SJCRH30 (cell line): ENCODE measurements at regions not wholly inside any gene's neighbourhood (a gene's known extent, or its start where the extent isn't known, plus 50 kb on each side); places are given as distances from the start of the nearest gene placed in this dataset.

Experiments
- DNase-seq, 2 experiments: peaks; one replicate each; pipeline ENCODE4 v3.0.0-alpha.2; 2015 to 2020
- H3K27ac ChIP-seq: fragments of 250-450 bp; sonication (Bioruptor Pico); 2 replicates; pipeline ENCODE4 v1.5.1; 2020; ENCODE audit warnings: mild to moderate bottlenecking, moderate library complexity
- H3K27me3 ChIP-seq: fragments of 250-450 bp; sonication (Bioruptor Pico); 2 replicates; pipeline ENCODE4 v1.5.1; 2020; ENCODE audit warnings: mild to moderate bottlenecking, moderate library complexity
- H3K36me3 ChIP-seq: fragments of 250-450 bp; sonication (Bioruptor Pico); 2 replicates; pipeline ENCODE4 v1.5.1; 2020; ENCODE audit warnings: mild to moderate bottlenecking, moderate library complexity
- H3K4me1 ChIP-seq: fragments of 250-450 bp; sonication (Bioruptor Pico); 2 replicates; pipeline ENCODE4 v1.5.1; 2020; ENCODE audit warnings: mild to moderate bottlenecking, moderate library complexity
- H3K4me3 ChIP-seq: fragments of 250-450 bp; sonication (Bioruptor Pico); 2 replicates; pipeline ENCODE4 v1.5.1; 2020; ENCODE audit warnings: mild to moderate bottlenecking, moderate library complexity
- H3K9me3 ChIP-seq: fragments of 250-450 bp; sonication (Bioruptor Pico); replicated peaks from 2 replicates; pipeline ENCODE4 v1.5.1; 2020; ENCODE audit warnings: mild to moderate bottlenecking, moderate library complexity

DNA sequence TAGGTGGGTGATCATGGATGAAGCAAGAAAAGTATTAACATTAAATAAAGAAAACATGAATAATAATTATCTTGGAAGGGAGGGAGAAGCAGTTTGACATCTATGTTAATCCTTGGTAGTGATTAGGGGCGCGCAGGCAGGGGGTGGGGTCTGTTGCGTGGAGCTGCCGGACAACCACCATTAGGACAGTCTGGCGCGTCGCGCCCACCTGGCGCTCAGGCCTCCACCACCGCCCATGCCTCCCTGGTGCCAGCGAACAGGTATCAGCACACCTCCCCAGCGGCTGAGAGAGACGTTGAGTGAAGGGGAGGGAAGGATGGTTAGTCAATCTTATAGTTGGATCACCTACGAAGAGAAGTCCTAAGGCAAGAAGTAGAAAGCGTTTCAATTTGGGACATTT is 94.2 kb upstream of the CDK1 start:
- Histone ChIP-seq H3K27ac (no peak overlapping the region), H3K4me1 (no peaks in the 10 kb centered on the region)

DNA sequence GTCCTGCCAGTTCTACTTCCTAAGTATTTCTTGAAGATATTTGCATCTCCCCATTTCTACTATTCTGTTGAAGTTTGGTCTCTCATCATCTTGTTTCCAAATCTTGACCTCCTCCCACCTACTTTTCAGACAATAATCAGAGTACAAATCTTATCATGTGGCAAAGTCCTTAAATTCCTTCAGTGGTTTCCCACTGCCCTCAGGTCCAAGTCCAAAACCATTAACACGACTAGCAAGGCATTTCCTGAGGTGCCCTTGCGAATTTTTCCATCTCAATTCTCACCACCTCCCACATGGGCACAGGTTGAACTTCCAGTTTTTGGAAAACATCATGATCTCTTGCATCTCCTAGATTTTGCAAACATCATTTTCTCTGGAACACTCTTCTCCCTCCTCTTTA is 97.2 kb upstream of the CDK1 start:
- Histone ChIP-seq H3K27ac (no peak overlapping the region), H3K27me3 (no peaks in the 10 kb centered on the region), H3K4me3 (no peak overlapping the region), H3K36me3 (no peaks in the 10 kb centered on the region), H3K9me3 (no peaks in the 10 kb centered on the region), H3K4me1 (no peaks in the 10 kb centered on the region)
- DNase-seq, result no peak

More for the DNA sequence above, 94.2 kb upstream of the CDK1 start:
- DNase-seq, result no peak
- Histone ChIP-seq H3K27me3 (no peaks in the 10 kb centered on the region), H3K36me3 (no peaks in the 10 kb centered on the region), H3K9me3 (no peaks in the 10 kb centered on the region), H3K4me3 (no peak overlapping the region)

GRCh38 chr10:60679388-60679990 is 98.8 kb upstream of the CDK1 start:
- H3K9me3 ChIP-seq, result no peaks in the 10 kb centered on the region
- no peaks in the 10 kb centered on the region for H3K4me1 ChIP-seq
- H3K36me3 ChIP-seq, result no peaks in the 10 kb centered on the region
- no peak overlapping the region for H3K27ac ChIP-seq
- no peaks in the 10 kb centered on the region for H3K27me3 ChIP-seq
- H3K4me3 ChIP-seq, result no peak overlapping the region
- no peak for DNase-seq

DNA sequence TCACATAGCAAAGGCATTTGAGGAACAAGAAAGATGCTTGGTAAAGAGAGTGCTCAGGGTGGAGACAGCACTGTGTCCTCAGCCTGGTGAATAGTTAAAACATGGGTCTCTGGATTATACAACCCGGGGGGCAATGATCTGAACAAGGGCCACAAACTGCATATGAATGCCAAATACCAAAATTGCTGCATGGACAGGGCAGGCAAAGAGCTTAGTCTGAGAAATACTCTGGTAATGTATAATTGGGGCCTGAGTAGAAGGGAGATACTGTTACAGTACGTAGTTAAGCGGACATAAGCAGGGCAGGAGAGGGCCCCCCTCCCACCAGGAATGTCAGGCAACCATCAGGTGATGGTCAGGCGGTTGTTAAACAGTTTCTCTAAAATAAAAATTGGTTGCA is 99.3 kb upstream of the CDK1 start:
- no peaks in the 10 kb centered on the region for H3K9me3 ChIP-seq
- no peaks in the 10 kb centered on the region for H3K4me1 ChIP-seq
- H3K36me3 ChIP-seq, result no peaks in the 10 kb centered on the region
- no peak for DNase-seq
- no peak overlapping the region for H3K27ac ChIP-seq
- no peak overlapping the region for H3K4me3 ChIP-seq
- H3K27me3 ChIP-seq, result no peaks in the 10 kb centered on the region

DNA sequence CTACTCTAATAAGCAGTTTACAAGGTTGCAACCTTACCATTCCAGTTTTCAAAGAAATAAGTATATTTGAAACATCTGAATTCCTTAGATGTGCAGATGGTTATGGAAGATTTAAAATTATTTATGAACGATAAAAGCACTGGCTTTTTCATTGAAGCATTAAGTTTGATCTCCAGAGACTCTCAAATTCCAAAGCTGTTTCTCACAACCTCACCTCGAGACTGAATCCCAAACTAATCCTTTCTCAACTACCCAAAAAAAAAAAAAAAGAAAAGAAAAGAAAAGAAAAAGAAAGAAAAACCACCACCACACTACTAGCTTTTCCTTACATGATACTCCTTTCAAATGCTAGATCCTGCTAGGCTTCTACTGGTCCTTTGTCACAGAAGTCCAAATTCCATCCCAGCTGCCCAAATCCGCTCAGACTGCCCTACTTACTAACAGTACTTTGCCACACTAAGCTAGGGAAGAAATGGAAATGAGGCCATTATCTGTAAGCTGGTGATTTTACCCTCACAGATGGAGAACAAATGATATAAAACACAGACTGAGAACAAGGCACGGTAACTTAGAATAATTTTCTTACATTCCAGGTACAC is 100.6 kb upstream of the CDK1 start:
- Histone ChIP-seq H3K27me3 (no peaks in the 10 kb centered on the region), H3K27ac (no peak overlapping the region), H3K4me1 (no peaks in the 10 kb centered on the region), H3K36me3 (no peaks in the 10 kb centered on the region), H3K4me3 (no peak overlapping the region), H3K9me3 (no peaks in the 10 kb centered on the region)
- DNase-seq, result no peak

- H3K36me3 ChIP-seq, result no peaks in the 10 kb centered on the region
- no peaks in the 10 kb centered on the region for H3K9me3 ChIP-seq
- H3K27me3 ChIP-seq, result no peaks in the 10 kb centered on the region
- H3K4me3 ChIP-seq, result no peak overlapping the region
- no peak overlapping the region for H3K27ac ChIP-seq
- no peak for DNase-seq
- H3K4me1 ChIP-seq, result no peaks in the 10 kb centered on the region
Observed at GRCh38 chr10:60675236-60675635, 103.0 kb upstream of the CDK1 start.

GRCh38 chr10:60669501-60669900 is 108.8 kb upstream of the CDK1 start:
- no peaks in the 10 kb centered on the region for H3K4me1 ChIP-seq
- no peak for DNase-seq
- no peak overlapping the region for H3K27ac ChIP-seq
- H3K4me3 ChIP-seq, result no peak overlapping the region
- H3K27me3 ChIP-seq, result no peaks in the 10 kb centered on the region
- H3K9me3 ChIP-seq, result no peaks in the 10 kb centered on the region
- H3K36me3 ChIP-seq, result no peaks in the 10 kb centered on the region

DNA sequence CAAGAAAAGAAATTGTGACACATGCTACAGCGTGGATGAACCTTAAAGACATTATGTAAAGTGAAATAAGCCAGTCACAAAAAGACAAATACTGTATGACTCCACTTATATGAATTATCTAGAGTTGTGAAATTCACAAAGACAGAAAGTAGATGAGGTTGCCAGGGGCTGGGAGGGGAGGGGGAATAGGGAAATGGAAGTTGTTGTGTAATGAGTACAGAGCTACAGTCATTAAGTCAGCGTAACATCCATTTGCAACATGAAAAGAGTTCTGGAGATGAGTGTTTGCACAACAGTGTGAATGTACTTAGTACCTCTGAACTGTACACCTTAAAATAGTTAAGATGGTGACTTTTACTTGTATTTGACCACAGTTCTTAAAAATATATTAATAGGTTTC is 112.1 kb upstream of the CDK1 start:
- peaks cover 7% of the 10 kb centered on the region; the same call in 1 of the 2 replicates for H3K4me1 ChIP-seq
- no peaks in the 10 kb centered on the region for H3K9me3 ChIP-seq
- H3K27me3 ChIP-seq, result no peaks in the 10 kb centered on the region
- H3K36me3 ChIP-seq, result no peaks in the 10 kb centered on the region
- DNase-seq, result no peak
- H3K27ac ChIP-seq, result no peak overlapping the region
- H3K4me3 ChIP-seq, result no peak overlapping the region

DNA sequence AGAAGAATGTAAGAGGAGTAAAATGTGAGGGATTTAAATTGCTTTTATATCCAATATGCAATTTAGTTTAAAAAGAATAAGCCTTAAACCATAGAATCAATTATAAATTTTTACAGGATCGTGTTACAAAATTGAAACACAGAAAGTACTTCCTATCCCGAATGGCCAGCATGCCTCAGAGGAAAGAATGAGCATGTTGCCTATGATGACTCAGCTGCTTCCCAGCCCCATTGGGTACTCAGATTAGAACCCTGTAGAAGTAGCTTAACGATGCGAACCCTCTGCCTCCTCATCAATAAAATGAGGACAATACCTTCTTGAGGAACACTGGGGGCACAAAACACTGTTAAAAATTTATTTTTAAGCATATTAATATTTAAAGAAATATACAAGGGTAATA is 113.4 kb upstream of the CDK1 start:
- Histone ChIP-seq H3K4me3 (no peak overlapping the region), H3K36me3 (no peaks in the 10 kb centered on the region), H3K4me1 (peaks cover 7% of the 10 kb centered on the region; the same call in 1 of the 2 replicates), H3K27me3 (no peaks in the 10 kb centered on the region), H3K9me3 (no peaks in the 10 kb centered on the region), H3K27ac (no peak overlapping the region)
- no peak for DNase-seq

DNA sequence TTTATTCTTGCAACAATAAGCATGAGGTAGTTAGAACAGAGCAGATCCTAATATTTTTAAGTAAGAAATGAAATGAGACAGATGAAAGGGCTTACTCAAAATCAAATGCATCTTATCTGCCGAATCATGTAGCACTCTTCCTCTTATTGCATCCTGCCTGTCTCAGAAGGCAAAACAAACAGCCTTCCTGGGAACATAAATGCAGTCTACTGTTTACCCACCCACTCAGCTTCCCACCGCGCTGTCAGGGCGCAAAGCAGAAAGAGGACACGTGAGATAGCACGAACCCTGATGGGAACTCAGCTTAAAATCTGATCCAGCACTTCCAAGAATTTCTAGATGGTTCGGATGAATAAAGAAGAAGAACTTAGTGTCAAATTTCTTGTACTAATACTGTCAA is 114.4 kb upstream of the CDK1 start:
- no peaks in the 10 kb centered on the region for H3K36me3 ChIP-seq
- peaks cover 7% of the 10 kb centered on the region; the same call in 1 of the 2 replicates for H3K4me1 ChIP-seq
- H3K4me3 ChIP-seq, result no peak overlapping the region
- no peak for DNase-seq
- no peaks in the 10 kb centered on the region for H3K9me3 ChIP-seq
- no peaks in the 10 kb centered on the region for H3K27me3 ChIP-seq
- H3K27ac ChIP-seq, result no peak overlapping the region

GRCh38 chr10:60662917-60663614 is 115.2 kb upstream of the CDK1 start:
- H3K27me3 ChIP-seq, result no peaks in the 10 kb centered on the region
- no peaks in the 10 kb centered on the region for H3K9me3 ChIP-seq
- H3K4me1 ChIP-seq, result peaks cover 7% of the 10 kb centered on the region; the same call in 1 of the 2 replicates
- H3K4me3 ChIP-seq, result no peak overlapping the region
- H3K27ac ChIP-seq, result no peak overlapping the region
- no peak for DNase-seq
- no peaks in the 10 kb centered on the region for H3K36me3 ChIP-seq

DNA sequence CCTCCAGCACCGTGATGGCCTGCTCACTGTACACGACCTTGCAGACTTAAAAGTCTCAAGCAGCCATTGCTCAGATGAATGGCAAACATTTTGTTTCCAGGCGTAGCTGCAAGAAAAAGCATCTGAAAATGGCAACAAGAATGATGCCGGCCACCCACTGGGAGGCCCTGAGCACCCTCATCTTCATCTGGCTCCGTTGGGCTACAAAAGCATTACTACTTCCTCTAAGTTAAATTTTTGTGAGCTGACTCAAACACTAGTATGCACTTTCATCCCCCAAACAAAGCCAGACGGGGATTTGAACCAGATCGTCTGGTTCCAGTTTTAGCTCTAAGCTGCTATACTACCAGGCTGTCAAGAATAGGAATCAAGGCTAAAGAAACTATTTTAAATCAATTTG is 116.6 kb upstream of the CDK1 start:
- H3K27me3 ChIP-seq, result no peaks in the 10 kb centered on the region
- no peaks in the 10 kb centered on the region for H3K36me3 ChIP-seq
- H3K9me3 ChIP-seq, result no peaks in the 10 kb centered on the region
- H3K27ac ChIP-seq, result no peak overlapping the region
- DNase-seq, result peak in 1 of 2 experiments; percentile 6
- peaks cover 7% of the 10 kb centered on the region; the same call in 1 of the 2 replicates for H3K4me1 ChIP-seq
- H3K4me3 ChIP-seq, result no peak overlapping the region

DNA sequence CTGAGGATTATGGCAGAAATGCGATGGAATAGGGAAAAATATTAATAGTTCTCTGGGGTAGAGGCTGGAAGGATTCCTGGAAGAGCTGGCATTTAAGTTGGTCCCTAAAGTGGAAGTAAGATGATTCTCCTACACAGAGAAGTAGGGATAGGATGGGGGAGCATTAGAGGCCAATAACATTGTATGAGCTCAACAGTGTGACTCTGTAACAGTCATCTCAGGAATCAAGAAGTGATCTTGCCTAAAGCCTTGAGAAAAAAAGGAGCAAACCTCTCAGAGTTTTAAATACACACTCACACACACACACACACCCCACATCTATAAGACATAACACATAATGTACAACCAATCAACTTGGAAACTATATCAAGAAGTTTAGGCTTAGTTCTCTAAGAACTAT is 117.7 kb upstream of the CDK1 start:
- H3K4me1 ChIP-seq, result peaks cover 7% of the 10 kb centered on the region; the same call in 1 of the 2 replicates
- no peaks in the 10 kb centered on the region for H3K36me3 ChIP-seq
- no peak overlapping the region for H3K27ac ChIP-seq
- H3K27me3 ChIP-seq, result no peaks in the 10 kb centered on the region
- H3K4me3 ChIP-seq, result no peak overlapping the region
- no peak for DNase-seq
- no peaks in the 10 kb centered on the region for H3K9me3 ChIP-seq

GRCh38 chr10:60654813-60655464 is 123.3 kb upstream of the CDK1 start:
- no peak for DNase-seq
- Histone ChIP-seq H3K4me3 (no peak overlapping the region), H3K4me1 (no peaks in the 10 kb centered on the region), H3K27ac (no peak overlapping the region), H3K36me3 (no peaks in the 10 kb centered on the region), H3K27me3 (no peaks in the 10 kb centered on the region), H3K9me3 (no peaks in the 10 kb centered on the region)

GRCh38 chr10:60652628-60653027 is 125.7 kb upstream of the CDK1 start:
- DNase-seq, result no peak
- H3K27me3 ChIP-seq, result no peaks in the 10 kb centered on the region

More at GRCh38 chr10:60652628-60653027, 125.7 kb upstream of the CDK1 start:
- no peaks in the 10 kb centered on the region for H3K9me3 ChIP-seq
- no peaks in the 10 kb centered on the region for H3K4me1 ChIP-seq
- no peak overlapping the region for H3K4me3 ChIP-seq
- H3K27ac ChIP-seq, result no peak overlapping the region
- no peaks in the 10 kb centered on the region for H3K36me3 ChIP-seq
